HEK293 (cell line): ENCODE measurements at regions not wholly inside any gene's neighbourhood (a gene's known extent, or its start where the extent isn't known, plus 50 kb on each side); places are given as distances from the start of the nearest gene placed in this dataset.

Source experiments
- CTCF ChIA-PET: fragments of 350-600 bp; formaldehyde crosslinking; extraction: SDS; loops from one replicate; lab custom pipeline; 2021; ENCODE audit warnings: antibody characterized with exemption; lab: Yijun Ruan, JAX
- POLR2A ChIA-PET: fragments of 300-600 bp; formaldehyde crosslinking; extraction: SDS; loops from one replicate; lab custom pipeline; 2020; ENCODE audit warnings: antibody characterized with exemption, inconsistent platforms; lab: Yijun Ruan, JAX
- H3K27ac ChIP-seq: fragments of 200-500 bp; sonication (Bioruptor generic); 2 replicates; pipeline ENCODE4 v1.5.1; 2014; ENCODE audit warnings: low read depth, low read length, control low read depth, inconsistent platforms; ENCODE audit errors: extremely low read depth
- H3K36me3 ChIP-seq, 2 experiments: fragments of 200-500 bp in 1 of 2; sonication (Bioruptor generic) in 1 of 2; 1 replicate in 1 of 2; 2 replicates in 1 of 2; pipeline ENCODE4 v1.5.1; 2014 to 2017; ENCODE audit warnings: inconsistent platforms in 2 of 2, low read length in 2 of 2; ENCODE audit not compliant: control insufficient read depth in 2 of 2, insufficient read depth in 1 of 2
- H3K4me1 ChIP-seq: fragments of 200-500 bp; sonication (Bioruptor generic); 2 replicates; pipeline ENCODE4 v1.5.1; 2014; ENCODE audit warnings: mild to moderate bottlenecking, low read length, inconsistent platforms; ENCODE audit not compliant: control insufficient read depth, insufficient read depth
- H3K4me3 ChIP-seq: 2 replicates; pipeline ENCODE4 v1.5.1; 2011; ENCODE audit warnings: low read depth, mild to moderate bottlenecking, control low read depth, low read length, moderate library complexity
- H3K9me3 ChIP-seq: fragments of 200-500 bp; sonication (Bioruptor generic); 2 replicates; pipeline ENCODE4 v1.5.1; 2014; ENCODE audit warnings: low read depth, low read length, inconsistent platforms; ENCODE audit not compliant: control insufficient read depth, insufficient read depth
- GFI1B ChIP-seq: fragments of 450-650 bp; formaldehyde crosslinking; IDR thresholded peaks from 2 replicates; pipeline ENCODE4 v1.5.1; 2016; ENCODE audit warnings: missing biosample characterization, missing genetic modification characterization
- HOXD13 ChIP-seq: sonication (generic); formaldehyde crosslinking; IDR thresholded peaks from 2 replicates; pipeline ENCODE4 v1.8.0; 2022; ENCODE audit warnings: missing genetic modification reagents, borderline replicate concordance
- KLF1 ChIP-seq: fragments of 450-650 bp; formaldehyde crosslinking; IDR thresholded peaks from 2 replicates; pipeline ENCODE4 v1.5.1; 2016; ENCODE audit warnings: missing biosample characterization, missing genetic modification characterization
- KLF7 ChIP-seq: fragments of 450-650 bp; formaldehyde crosslinking; IDR thresholded peaks from 2 replicates; pipeline ENCODE4 v1.5.1; 2016; ENCODE audit warnings: missing biosample characterization, missing genetic modification characterization, borderline replicate concordance
- RBAK ChIP-seq: fragments of 450-650 bp; formaldehyde crosslinking; IDR thresholded peaks from 2 replicates; pipeline ENCODE4 v1.5.1; 2016; ENCODE audit warnings: missing biosample characterization, missing genetic modification characterization
- TRIM28 ChIP-seq: IDR thresholded peaks from 2 replicates; pipeline ENCODE4 v1.6.1; 2011; ENCODE audit warnings: low read length, control low read depth, borderline replicate concordance
- ZBTB21 ChIP-seq: fragments of 450-650 bp; formaldehyde crosslinking; IDR thresholded peaks from 2 replicates; pipeline ENCODE4 v1.5.1; 2017; ENCODE audit warnings: missing biosample characterization, missing genetic modification characterization
- ZBTB44 ChIP-seq: fragments of 450-650 bp; IDR thresholded peaks from 2 replicates; pipeline ENCODE4 v1.5.1; 2018; ENCODE audit warnings: missing biosample characterization, mild to moderate bottlenecking, missing genetic modification characterization
- ZFHX2 ChIP-seq: fragments of 450-650 bp; formaldehyde crosslinking; conservative IDR thresholded peaks from 2 replicates; pipeline ENCODE4 v1.5.1; 2016; ENCODE audit warnings: missing biosample characterization, missing genetic modification characterization
- ZFP69B ChIP-seq: fragments of 450-650 bp; formaldehyde crosslinking; IDR thresholded peaks from 2 replicates; pipeline ENCODE4 v1.5.1; 2016; ENCODE audit warnings: missing biosample characterization, missing genetic modification characterization
- ZNF121 ChIP-seq: fragments of 450-650 bp; formaldehyde crosslinking; IDR thresholded peaks from 2 replicates; pipeline ENCODE4 v1.5.1; 2016; ENCODE audit warnings: missing biosample characterization, missing genetic modification characterization
- ZNF211 ChIP-seq: fragments of 450-650 bp; formaldehyde crosslinking; IDR thresholded peaks from 2 replicates; pipeline ENCODE4 v1.5.1; 2016; ENCODE audit warnings: low read depth, missing biosample characterization, missing genetic modification characterization
- ZNF214 ChIP-seq: fragments of 450-650 bp; formaldehyde crosslinking; IDR thresholded peaks from 2 replicates; pipeline ENCODE4 v1.5.1; 2017; ENCODE audit warnings: missing biosample characterization, mild to moderate bottlenecking, missing genetic modification characterization, borderline replicate concordance
- ZNF23 ChIP-seq: fragments of 450-650 bp; formaldehyde crosslinking; IDR thresholded peaks from 2 replicates; pipeline ENCODE4 v1.5.1; 2016; ENCODE audit warnings: missing biosample characterization, missing genetic modification characterization, borderline replicate concordance
- ZNF239 ChIP-seq: fragments of 450-650 bp; formaldehyde crosslinking; IDR thresholded peaks from 2 replicates; pipeline ENCODE4 v1.5.1; 2016; ENCODE audit warnings: missing biosample characterization, missing genetic modification characterization
- ZNF248 ChIP-seq: fragments of 450-650 bp; formaldehyde crosslinking; IDR thresholded peaks from 2 replicates; pipeline ENCODE4 v1.5.1; 2017; ENCODE audit warnings: missing biosample characterization, missing genetic modification characterization
- ZNF274 ChIP-seq, 2 experiments: fragments of 200-500 bp in 1 of 2; fragments of 450-650 bp in 1 of 2; sonication (Bioruptor generic) in 1 of 2; formaldehyde crosslinking in 1 of 2; IDR thresholded peaks; 2 replicates each; pipeline versions ENCODE4 v1.5.1 to v1.6.1; 2014 to 2016; ENCODE audit warnings: borderline replicate concordance in 1 of 2, inconsistent platforms in 1 of 2, low read length in 1 of 2, missing biosample characterization in 1 of 2, missing genetic modification characterization in 1 of 2
- ZNF292 ChIP-seq: fragments of 450-650 bp; formaldehyde crosslinking; IDR thresholded peaks from 2 replicates; pipeline ENCODE4 v1.5.1; 2016; ENCODE audit warnings: low read depth, missing biosample characterization, missing genetic modification characterization, borderline replicate concordance
- ZNF423 ChIP-seq: fragments of 450-650 bp; formaldehyde crosslinking; IDR thresholded peaks from 2 replicates; pipeline ENCODE4 v1.5.1; 2016; ENCODE audit warnings: missing biosample characterization, missing genetic modification characterization
- ZNF433 ChIP-seq: fragments of 450-650 bp; formaldehyde crosslinking; IDR thresholded peaks from 2 replicates; pipeline ENCODE4 v1.5.1; 2016; ENCODE audit warnings: missing biosample characterization, missing genetic modification characterization, low read depth
- ZNF544 ChIP-seq: fragments of 450-650 bp; formaldehyde crosslinking; IDR thresholded peaks from 2 replicates; pipeline ENCODE4 v1.5.0; 2017; ENCODE audit warnings: missing biosample characterization, missing genetic modification characterization
- ZNF560 ChIP-seq: fragments of 450-650 bp; formaldehyde crosslinking; IDR thresholded peaks from 2 replicates; pipeline ENCODE4 v1.5.1; 2017; ENCODE audit warnings: missing biosample characterization, missing genetic modification characterization, borderline replicate concordance
- ZNF610 ChIP-seq: fragments of 450-650 bp; formaldehyde crosslinking; IDR thresholded peaks from 2 replicates; pipeline ENCODE4 v1.5.1; 2016; ENCODE audit warnings: missing biosample characterization, missing genetic modification characterization, borderline replicate concordance
- ZNF76 ChIP-seq: fragments of 450-650 bp; formaldehyde crosslinking; IDR thresholded peaks from 2 replicates; pipeline ENCODE4; 2016; ENCODE audit warnings: low read depth, missing biosample characterization, missing genetic modification characterization, borderline replicate concordance
- ZSCAN18 ChIP-seq: fragments of 450-650 bp; formaldehyde crosslinking; IDR thresholded peaks from 2 replicates; pipeline ENCODE4 v1.5.1; 2016; ENCODE audit warnings: missing biosample characterization, missing genetic modification characterization
- TF ChIP-seq, protein P1 (sequence below): fragments of 450-650 bp; formaldehyde crosslinking; IDR thresholded peaks from 2 replicates; pipeline ENCODE4 v1.5.1; 2016; ENCODE audit warnings: missing biosample characterization, missing genetic modification characterization
- TF ChIP-seq, protein P2 (sequence below): fragments of 450-650 bp; formaldehyde crosslinking; IDR thresholded peaks from 2 replicates; pipeline ENCODE4; 2016; ENCODE audit warnings: missing biosample characterization, missing genetic modification characterization
- TF ChIP-seq, protein P3 (sequence below): fragments of 450-650 bp; formaldehyde crosslinking; IDR thresholded peaks from 2 replicates; pipeline ENCODE4 v1.5.1; 2016; ENCODE audit warnings: missing biosample characterization, missing genetic modification characterization
- TF ChIP-seq, protein P4 (sequence below): fragments of 450-650 bp; formaldehyde crosslinking; optimal IDR thresholded peaks from 2 replicates; pipeline ENCODE3; 2016; ENCODE audit warnings: missing biosample characterization, mild to moderate bottlenecking, missing genetic modification characterization

- no peak overlapping the region for H3K4me3 ChIP-seq
- TF ChIP-seq ZBTB44 (no peak), ZFP69B (tag by site-specific recombination) (no peak), ZNF248 (no peak), ZNF292 (no peak), ZNF274 (IDR thresholded peaks at IDR 0.05; ENCODE audit: low read length) (no peak), ZNF274 (tag by site-specific recombination; IDR thresholded peaks at IDR 0.05; ENCODE audit: borderline replicate concordance) (no peak), ZNF23 (no peak), ZNF433 (tag by site-specific recombination) (no peak), TRIM28 (no peak), ZNF239 (tag by site-specific recombination) (no peak), ZNF610 (tag by site-specific recombination) (no peak), HOXD13 (no peak), KLF7 (tag by site-specific recombination) (no peak), ZNF560 (tag by site-specific recombination) (no peak), KLF1 (tag by site-specific recombination) (no peak), ZNF121 (tag by site-specific recombination) (no peak), ZNF211 (no peak)
- TF ChIP-seq, protein P1, sequence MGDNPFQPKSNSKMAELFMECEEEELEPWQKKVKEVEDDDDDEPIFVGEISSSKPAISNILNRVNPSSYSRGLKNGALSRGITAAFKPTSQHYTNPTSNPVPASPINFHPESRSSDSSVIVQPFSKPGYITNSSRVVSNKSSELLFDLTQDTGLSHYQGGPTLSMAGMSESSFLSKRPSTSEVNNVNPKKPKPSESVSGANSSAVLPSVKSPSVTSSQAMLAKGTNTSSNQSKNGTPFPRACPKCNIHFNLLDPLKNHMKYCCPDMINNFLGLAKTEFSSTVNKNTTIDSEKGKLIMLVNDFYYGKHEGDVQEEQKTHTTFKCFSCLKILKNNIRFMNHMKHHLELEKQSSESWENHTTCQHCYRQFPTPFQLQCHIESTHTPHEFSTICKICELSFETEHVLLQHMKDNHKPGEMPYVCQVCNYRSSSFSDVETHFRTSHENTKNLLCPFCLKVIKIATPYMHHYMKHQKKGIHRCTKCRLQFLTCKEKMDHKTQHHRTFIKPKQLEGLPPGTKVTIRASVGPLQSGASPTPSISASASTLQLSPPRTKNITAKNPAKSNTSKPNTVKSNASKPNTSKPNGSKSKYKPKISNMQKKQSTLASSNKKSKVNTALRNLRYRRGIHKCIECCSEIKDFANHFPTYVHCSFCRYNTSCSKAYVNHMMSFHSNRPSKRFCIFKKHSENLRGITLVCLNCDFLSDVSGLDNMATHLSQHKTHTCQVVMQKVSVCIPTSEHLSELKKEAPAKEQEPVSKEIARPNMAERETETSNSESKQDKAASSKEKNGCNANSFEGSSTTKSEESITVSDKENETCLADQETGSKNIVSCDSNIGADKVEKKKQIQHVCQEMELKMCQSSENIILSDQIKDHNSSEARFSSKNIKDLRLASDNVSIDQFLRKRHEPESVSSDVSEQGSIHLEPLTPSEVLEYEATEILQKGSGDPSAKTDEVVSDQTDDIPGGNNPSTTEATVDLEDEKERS (tag by site-specific recombination), result no peak
- TF ChIP-seq, protein P2, sequence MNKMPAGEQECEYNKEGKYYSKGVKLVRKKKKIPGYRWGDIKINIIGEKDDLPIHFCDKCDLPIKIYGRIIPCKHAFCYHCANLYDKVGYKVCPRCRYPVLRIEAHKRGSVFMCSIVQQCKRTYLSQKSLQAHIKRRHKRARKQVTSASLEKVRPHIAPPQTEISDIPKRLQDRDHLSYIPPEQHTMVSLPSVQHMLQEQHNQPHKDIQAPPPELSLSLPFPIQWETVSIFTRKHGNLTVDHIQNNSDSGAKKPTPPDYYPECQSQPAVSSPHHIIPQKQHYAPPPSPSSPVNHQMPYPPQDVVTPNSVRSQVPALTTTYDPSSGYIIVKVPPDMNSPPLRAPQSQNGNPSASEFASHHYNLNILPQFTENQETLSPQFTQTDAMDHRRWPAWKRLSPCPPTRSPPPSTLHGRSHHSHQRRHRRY (tag by site-specific recombination), result no peak
- TF ChIP-seq, protein P3, sequence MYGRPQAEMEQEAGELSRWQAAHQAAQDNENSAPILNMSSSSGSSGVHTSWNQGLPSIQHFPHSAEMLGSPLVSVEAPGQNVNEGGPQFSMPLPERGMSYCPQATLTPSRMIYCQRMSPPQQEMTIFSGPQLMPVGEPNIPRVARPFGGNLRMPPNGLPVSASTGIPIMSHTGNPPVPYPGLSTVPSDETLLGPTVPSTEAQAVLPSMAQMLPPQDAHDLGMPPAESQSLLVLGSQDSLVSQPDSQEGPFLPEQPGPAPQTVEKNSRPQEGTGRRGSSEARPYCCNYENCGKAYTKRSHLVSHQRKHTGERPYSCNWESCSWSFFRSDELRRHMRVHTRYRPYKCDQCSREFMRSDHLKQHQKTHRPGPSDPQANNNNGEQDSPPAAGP, result no peak
- TF ChIP-seq, all 188 proteins: peak for 0
- Histone ChIP-seq H3K4me1 (no peaks in the 10 kb centered on the region), H3K9me3 (no peaks in the 10 kb centered on the region), H3K36me3 (no peaks in the 10 kb centered on the region), H3K27ac (no peak overlapping the region)
- ChIA-PET POLR2A (no interaction called here), CTCF (no interaction called here)
Observed at GRCh38 chr16:59044616-59045015, 310.5 kb upstream of the GOT2 start.

DNA sequence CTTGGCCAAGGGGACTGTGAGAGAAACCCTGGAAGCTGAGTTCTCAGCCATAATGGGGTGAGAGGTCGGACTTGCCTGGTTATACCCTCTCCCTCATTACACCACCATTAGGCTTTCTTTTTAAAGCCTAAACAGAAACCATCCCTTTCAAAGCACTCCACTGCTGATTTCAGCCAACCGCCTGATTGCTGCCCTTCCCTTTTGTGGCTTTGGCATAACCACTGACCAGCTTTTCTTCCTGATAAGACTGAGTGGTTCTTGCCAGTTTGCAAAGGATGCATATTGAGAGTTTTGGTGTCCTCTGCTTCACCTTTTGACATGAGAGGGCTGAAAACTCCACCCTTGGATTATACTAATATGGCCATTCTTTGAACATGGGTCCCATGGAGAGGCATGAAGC, 308.2 kb upstream of the GOT2 start:
- ChIA-PET POLR2A (no interaction called here), CTCF (interaction anchor here (0.6 to 0.7 kb wide), 2 partner anchors 413 to 1207 kb away, joined by 3 to 4 read pairs; no protein-coding TSS in a partner anchor)
- Histone ChIP-seq H3K36me3 (no peaks in the 10 kb centered on the region), H3K4me3 (no peak overlapping the region), H3K4me1 (no peaks in the 10 kb centered on the region), H3K9me3 (no peaks in the 10 kb centered on the region), H3K27ac (no peak overlapping the region)
- TF ChIP-seq, protein P4, sequence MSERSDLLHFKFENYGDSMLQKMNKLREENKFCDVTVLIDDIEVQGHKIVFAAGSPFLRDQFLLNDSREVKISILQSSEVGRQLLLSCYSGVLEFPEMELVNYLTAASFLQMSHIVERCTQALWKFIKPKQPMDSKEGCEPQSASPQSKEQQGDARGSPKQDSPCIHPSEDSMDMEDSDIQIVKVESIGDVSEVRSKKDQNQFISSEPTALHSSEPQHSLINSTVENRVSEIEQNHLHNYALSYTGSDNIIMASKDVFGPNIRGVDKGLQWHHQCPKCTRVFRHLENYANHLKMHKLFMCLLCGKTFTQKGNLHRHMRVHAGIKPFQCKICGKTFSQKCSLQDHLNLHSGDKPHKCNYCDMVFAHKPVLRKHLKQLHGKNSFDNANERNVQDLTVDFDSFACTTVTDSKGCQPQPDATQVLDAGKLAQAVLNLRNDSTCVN, result no peak
- TF ChIP-seq ZNF423 (tag by site-specific recombination), result no peak
- TF ChIP-seq RBAK (tag by site-specific recombination), result no peak
- no peak for TF ChIP-seq ZBTB21
- TF ChIP-seq ZNF544, result no peak
- no peak for TF ChIP-seq ZFHX2 (tag by site-specific recombination)
- TF ChIP-seq ZSCAN18 (tag by site-specific recombination), result no peak
- TF ChIP-seq ZNF214, result no peak
- TF ChIP-seq ZNF76 (tag by site-specific recombination), result no peak
- no peak for TF ChIP-seq GFI1B (tag by site-specific recombination)
